Fibroblast of pulmonary artery (primary cell): ENCODE measurements at regions not wholly inside any gene's neighbourhood (a gene's known extent, or its start where the extent isn't known, plus 50 kb on each side); places are given as distances from the start of the nearest gene placed in this dataset.
"Not testable (repeated sequence)": the region's sequence is repeated elsewhere in the genome, so short reads cannot be mapped to it uniquely, and the experiment has no call there.

Experiments
- DNase-seq: peaks from one replicate; pipeline ENCODE4 v3.0.0-alpha.2; 2010; ENCODE audit warnings: low read depth
- H3K4me3 ChIP-seq: replicated peaks from 2 replicates; pipeline ENCODE4 v1.5.1; 2011; ENCODE audit warnings: low read depth, mild to moderate bottlenecking, control low read depth, low read length, moderate library complexity
- CTCF ChIP-seq: IDR thresholded peaks from 2 replicates; pipeline ENCODE4 v1.5.1; 2011; ENCODE audit warnings: mild to moderate bottlenecking, control low read depth, low read length, inconsistent platforms; ENCODE audit errors: missing control alignments

- no peak for TF ChIP-seq CTCF
- no peak for DNase-seq
- no peak overlapping the region for H3K4me3 ChIP-seq
These were observed 610.2 kb downstream of the UQCRFS1 start for GRCh38 chr19:28602675-28603298.

DNA sequence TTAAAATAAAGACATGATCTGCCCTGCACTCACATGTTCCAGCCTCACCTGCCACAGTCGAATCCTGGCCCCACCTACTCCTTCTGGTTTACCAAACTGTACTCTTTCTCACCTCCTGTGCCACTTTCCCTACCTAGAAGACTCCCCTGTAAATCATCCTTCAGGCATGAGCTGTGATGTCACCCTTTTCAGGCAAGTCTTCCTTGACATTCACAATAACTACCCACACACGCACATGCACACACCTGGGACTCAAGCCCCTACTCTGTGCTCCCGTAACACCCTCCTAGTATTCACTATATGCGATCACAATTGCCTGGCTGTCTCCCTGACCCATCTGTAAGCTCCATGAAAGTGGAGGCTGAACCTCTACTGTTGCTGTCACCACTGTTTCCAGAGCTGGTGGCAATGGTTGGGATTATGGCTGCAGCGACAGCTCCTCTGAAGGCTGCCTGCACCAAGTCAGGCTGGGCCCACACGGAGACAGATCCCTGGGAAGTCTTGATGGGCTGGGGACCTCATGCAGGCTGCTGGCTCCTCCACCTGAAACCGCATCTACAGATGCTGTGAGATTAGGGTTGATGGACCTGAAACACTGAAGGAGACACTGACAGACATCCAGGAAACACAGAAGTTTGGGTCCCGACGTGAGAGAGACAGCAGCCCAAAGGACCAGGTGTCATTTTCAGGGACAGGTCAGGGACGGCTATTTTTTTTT is 611.1 kb downstream of the UQCRFS1 start:
- no peak overlapping the region for H3K4me3 ChIP-seq
- no peak for DNase-seq
- no peak for TF ChIP-seq CTCF

GRCh38 chr19:28598861-28599260 is 614.1 kb downstream of the UQCRFS1 start:
- no peak overlapping the region for H3K4me3 ChIP-seq
- no peak for DNase-seq
- no peak for TF ChIP-seq CTCF

DNA sequence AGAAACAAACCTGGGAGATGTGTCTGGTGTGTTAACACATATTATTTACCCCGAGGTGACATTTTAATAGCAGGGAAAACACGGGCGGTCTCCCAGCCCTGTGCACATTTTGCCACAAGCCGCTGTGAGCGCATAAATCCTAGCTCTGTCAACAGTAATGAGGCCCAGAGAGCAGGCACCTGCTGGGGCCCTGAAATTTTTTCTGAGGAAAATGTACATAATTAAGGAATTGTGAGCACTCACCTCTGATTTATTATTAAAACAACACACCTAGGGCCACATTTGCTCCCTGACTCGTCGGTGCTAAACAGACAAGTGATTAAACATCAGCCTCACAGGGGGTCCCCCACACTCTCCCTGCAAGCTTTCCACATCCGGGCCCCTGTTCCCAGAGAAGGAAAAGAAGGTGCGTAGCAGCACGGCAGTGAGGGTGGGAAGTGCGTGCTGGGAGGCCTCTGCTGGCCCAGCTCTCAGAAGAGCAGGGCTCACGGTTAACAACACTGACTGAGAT is 616.3 kb downstream of the UQCRFS1 start:
- TF ChIP-seq CTCF = no peak
- no peak for DNase-seq
- H3K4me3 ChIP-seq = no peak overlapping the region

DNA sequence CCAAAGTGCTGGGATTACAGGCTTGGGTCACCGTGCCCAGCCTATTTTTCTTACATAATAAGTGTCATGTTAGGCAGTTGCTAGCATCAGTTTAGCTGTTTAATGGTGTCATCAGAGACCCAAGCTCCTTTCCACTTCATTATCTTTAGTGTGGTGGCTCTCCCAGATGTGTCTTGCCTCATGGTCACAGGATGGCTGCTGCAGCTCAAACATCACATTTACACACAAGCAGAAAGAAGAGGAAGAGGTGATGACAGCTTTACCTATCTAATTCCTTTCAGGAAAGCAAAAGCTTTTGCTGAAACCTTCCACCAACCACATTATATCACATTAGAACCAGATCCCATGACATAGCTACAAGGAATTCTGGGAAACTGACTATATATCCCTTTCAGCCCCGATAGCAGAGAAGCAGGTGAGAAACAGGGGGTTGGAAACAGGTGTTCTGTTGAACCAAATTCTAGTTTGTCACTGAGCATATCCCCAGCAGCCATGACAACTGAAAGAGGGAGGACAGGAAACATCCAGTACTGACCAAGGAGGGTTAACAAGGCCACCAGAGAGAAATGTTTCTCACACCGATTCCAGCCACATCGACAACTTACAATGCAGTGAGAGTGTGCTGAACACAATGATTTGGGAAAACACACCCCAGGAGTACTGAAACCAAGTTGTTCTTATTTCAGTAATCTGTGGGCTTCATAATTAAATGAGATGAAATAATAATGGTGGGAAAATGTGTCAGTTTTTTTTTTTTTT is 617.0 kb downstream of the UQCRFS1 start:
- no peak overlapping the region for H3K4me3 ChIP-seq
- no peak for DNase-seq
- TF ChIP-seq CTCF = no peak

- TF ChIP-seq CTCF = no peak
- DNase-seq = no peak
- no peak overlapping the region for H3K4me3 ChIP-seq
These were observed 618.2 kb downstream of the UQCRFS1 start for GRCh38 chr19:28594737-28595136.

- H3K4me3 ChIP-seq, DNase-seq: not testable (repeated sequence)
These were observed 623.0 kb downstream of the UQCRFS1 start for GRCh38 chr19:28589991-28590411.
